K562 (cell line): ENCODE measurements at regions not wholly inside any gene's neighbourhood (a gene's known extent, or its start where the extent isn't known, plus 50 kb on each side); places are given as distances from the start of the nearest gene placed in this dataset.

Experiments
- ATAC-seq: fragments of 200-7000 bp; cut with Tn5 transposase; 3 replicates; pipeline ENCODE4 v1.9.1; 2020; ENCODE audit warnings: moderate library complexity
- BruUV-seq: library from RNA; stranded (reverse); fragments of 400-500 nt; replicated peaks from 2 replicates; lab custom pipeline; 2021; lab: Mats Ljungman, UMichigan
- CTCF ChIA-PET: fragments of 300-600 bp; formaldehyde crosslinking; extraction: SDS; loops from one replicate; lab custom pipeline; 2021; ENCODE audit warnings: low intra/inter-chr PET ratio; lab: Yijun Ruan, JAX
- POLR2A ChIA-PET: fragments of 300-600, 350-650 bp; sonication (Branson Sonifier 250); formaldehyde crosslinking; extraction: SDS; loops from one replicate; lab custom pipeline; 2021; ENCODE audit warnings: antibody characterized with exemption, inconsistent platforms; lab: Yijun Ruan, JAX
- DNase-seq, 4 experiments: peaks; one replicate each; pipeline versions ENCODE4 v3.0.0 to v3.0.0-alpha.2; 2011 to 2018; ENCODE audit warnings: low spot score in 3 of 4, mixed read lengths in 3 of 4; ENCODE audit errors: extremely low read depth in 1 of 4
- FAIRE-seq: peaks from 2 replicates; lab custom pipeline; 2011; peaks lifted over from hg19 to GRCh38; lab: Jason Lieb, UNC
- H2AFZ ChIP-seq: 2 replicates; pipeline ENCODE4 v1.6.0; 2011; ENCODE audit warnings: low read depth, low read length, control low read depth, inconsistent platforms
- H3K27ac ChIP-seq: fragments of 200-600 bp; 3 replicates; pipeline ENCODE4 v1.8.0; 2011; ENCODE audit warnings: low read depth, mild to moderate bottlenecking, control low read depth, inconsistent platforms, low read length, moderate library complexity, mixed read lengths; ENCODE audit errors: extremely low read depth
- H3K27me3 ChIP-seq, 2 experiments: fragments of 300-600 bp in 1 of 2; 2 replicates in 1 of 2; 3 replicates in 1 of 2; pipeline versions ENCODE4 v1.6.0 to v1.8.0; 2011; ENCODE audit warnings: inconsistent platforms in 2 of 2, low read length in 2 of 2, mild to moderate bottlenecking in 1 of 2, mixed read lengths in 1 of 2, moderate library complexity in 1 of 2; ENCODE audit not compliant: control insufficient read depth in 2 of 2, insufficient read depth in 2 of 2
- H3K36me3 ChIP-seq: fragments of 300-600 bp; 3 replicates; pipeline ENCODE4 v1.8.0; 2011; ENCODE audit warnings: mild to moderate bottlenecking, low read length, inconsistent platforms; ENCODE audit not compliant: control insufficient read depth, insufficient read depth
- H3K4me1 ChIP-seq, 2 experiments: fragments of 200-600 bp in 1 of 2; replicated peaks in 1 of 2; 2 replicates in 1 of 2; 3 replicates in 1 of 2; pipeline versions ENCODE4 v1.5.1 to v1.8.0; 2011; ENCODE audit warnings: inconsistent platforms in 2 of 2, low read length in 2 of 2, mild to moderate bottlenecking in 1 of 2, mixed read lengths in 1 of 2, moderate library complexity in 1 of 2; ENCODE audit not compliant: control insufficient read depth in 2 of 2, insufficient read depth in 2 of 2
- H3K4me2 ChIP-seq: 2 replicates; pipeline ENCODE4 v1.6.1; 2011; ENCODE audit warnings: low read length, control low read depth, inconsistent platforms, mixed read lengths; ENCODE audit not compliant: insufficient read depth
- H3K4me3 ChIP-seq: fragments of 200-600 bp; sonication (generic), shearing (Covaris generic); 2 replicates; pipeline ENCODE4 v1.5.1; 2016; ENCODE audit warnings: control low read depth, inconsistent platforms
- H3K79me2 ChIP-seq: fragments of 200-600 bp; 3 replicates; pipeline ENCODE4 v1.8.0; 2011; ENCODE audit warnings: low read length, inconsistent platforms; ENCODE audit not compliant: control insufficient read depth, insufficient read depth
- H3K9ac ChIP-seq, 2 experiments: 2 replicates each; pipeline versions ENCODE4 v1.6.0 to v1.6.1; 2011; ENCODE audit warnings: low read depth in 2 of 2, low read length in 2 of 2, control low read depth in 1 of 2, inconsistent platforms in 1 of 2, mild to moderate bottlenecking in 1 of 2, mixed read lengths in 1 of 2; ENCODE audit not compliant: insufficient read depth in 1 of 2
- H3K9me1 ChIP-seq: one replicate; pipeline ENCODE4 v1.6.0; 2011; ENCODE audit warnings: inconsistent platforms, mild to moderate bottlenecking, low read length, moderate library complexity; ENCODE audit not compliant: control insufficient read depth, insufficient read depth
- H3K9me3 ChIP-seq: replicated peaks from 2 replicates; pipeline ENCODE4 v1.5.1; 2011; ENCODE audit warnings: low read depth, low read length, inconsistent platforms; ENCODE audit not compliant: control insufficient read depth, insufficient read depth
- H4K20me1 ChIP-seq: replicated peaks from 2 replicates; pipeline ENCODE4 v1.6.1; 2011; ENCODE audit warnings: low read length, inconsistent platforms, mixed read lengths; ENCODE audit not compliant: control insufficient read depth, insufficient read depth
- EHMT2 ChIP-seq: fragments of 450-650 bp; IDR thresholded peaks from 2 replicates; pipeline ENCODE4 v1.6.1; 2018; ENCODE audit warnings: antibody characterized with exemption
- GABPA ChIP-seq: fragments of 200-800 bp; sonication (Bioruptor generic); conservative IDR thresholded peaks from 2 replicates; pipeline ENCODE4 v1.6.1; 2016; ENCODE audit warnings: low read depth, missing genetic modification characterization, missing compliant biosample characterization
- KHSRP ChIP-seq: fragments of 450-650 bp; IDR thresholded peaks from 2 replicates; pipeline ENCODE4 v1.6.1; 2017
- MEIS2 ChIP-seq: fragments of 450-650 bp; IDR thresholded peaks from 2 replicates; pipeline ENCODE4 v1.6.1; 2014; ENCODE audit warnings: mild to moderate bottlenecking; ENCODE audit not compliant: partially characterized antibody
- MXI1 ChIP-seq: IDR thresholded peaks from 2 replicates; pipeline ENCODE4 v1.6.1; 2011; ENCODE audit warnings: low read depth, mild to moderate bottlenecking, improper control_type of control experiment, low read length
- PYGO2 ChIP-seq: fragments of 450-650 bp; IDR thresholded peaks from 2 replicates; pipeline ENCODE4 v1.6.1; 2016; ENCODE audit warnings: mild to moderate bottlenecking, missing genetic modification characterization, moderate library complexity, missing compliant biosample characterization
- RCOR1 ChIP-seq, 2 experiments: IDR thresholded peaks; 2 replicates each; pipeline ENCODE4 v1.6.1; 2012; ENCODE audit warnings: low read depth in 2 of 2, low read length in 2 of 2, borderline replicate concordance in 1 of 2, improper control_type of control experiment in 1 of 2
- SAFB ChIP-seq: fragments of 200-400 bp; formaldehyde crosslinking; IDR thresholded peaks from 2 replicates; pipeline ENCODE4 v1.6.1; 2017; ENCODE audit warnings: low read depth, low read length, borderline replicate concordance
- SPI1 ChIP-seq: IDR thresholded peaks from 2 replicates; pipeline ENCODE4 v1.6.1; 2011; ENCODE audit warnings: low read depth, low read length, control low read depth, borderline replicate concordance
- SREBF2 ChIP-seq: sonication (generic); formaldehyde crosslinking; IDR thresholded peaks from 2 replicates; pipeline ENCODE4 v1.4.0; 2020; ENCODE audit warnings: mild to moderate bottlenecking, missing genetic modification reagents
- ZNF766 ChIP-seq: fragments of 200-800 bp; sonication (Bioruptor generic); conservative IDR thresholded peaks from 2 replicates; pipeline ENCODE4 v1.6.1; 2016; ENCODE audit warnings: missing genetic modification characterization, missing compliant biosample characterization
- WGBS: fragments of 100-300 bp; shearing (Covaris generic); methylation state at CpG from one replicate; pipeline ENCODE4 v1.1.6; 2016; ENCODE audit warnings: low coverage, mixed read lengths; ENCODE audit not compliant: insufficient coverage; ENCODE audit errors: missing lambda C conversion rate; 5-methylcytosine and 5-hydroxymethylcytosine counted together
- in situ Hi-C: fragments of 300-500 bp; cut with MboI; formaldehyde crosslinking; loops from 4 replicates; pipeline ENCODE4 v1.15.0; 2018; ENCODE audit warnings: inconsistent platforms, mixed read lengths
- intact Hi-C: fragments of 100-400 bp; cut with micrococcal nuclease; formaldehyde crosslinking; loops from 2 replicates; pipeline ENCODE4 v1.14.2; 2022
- TF ChIP-seq, protein P1 (sequence below): fragments of 450-650 bp; IDR thresholded peaks from 2 replicates; pipeline ENCODE4 v1.6.1; 2014; ENCODE audit warnings: low read depth, mild to moderate bottlenecking, moderate library complexity, borderline replicate concordance
- TF ChIP-seq, protein P2 (sequence below): fragments of 450-650 bp; IDR thresholded peaks from 2 replicates; pipeline ENCODE4 v1.6.1; 2016

DNA sequence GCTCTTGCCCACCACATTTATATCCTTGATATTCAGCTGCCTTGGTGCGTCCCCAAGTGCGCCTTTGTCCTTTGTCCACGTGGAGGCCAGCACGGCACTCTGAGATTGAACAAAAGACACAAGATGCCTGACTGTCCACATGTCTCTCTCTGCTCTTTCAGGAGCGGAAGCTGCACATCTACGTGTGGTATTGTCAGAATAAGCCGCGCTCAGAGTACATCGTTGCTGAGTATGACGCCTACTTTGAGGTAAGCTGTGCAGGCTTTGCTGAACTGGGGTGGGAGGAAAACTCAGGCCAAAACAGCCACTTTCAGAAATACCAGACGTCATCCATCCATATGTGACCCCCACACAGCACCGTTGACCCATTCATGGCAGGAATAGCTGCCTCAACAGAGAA lies 72.0 kb upstream of the UMPS start:
- CTCF ChIA-PET, result no interaction called here
- FAIRE-seq (no peak), DNase-seq (no peak), ATAC-seq (no peak)
- H3K9me1 ChIP-seq, result no peaks in the 10 kb centered on the region
- no peaks in the 10 kb centered on the region for H3K79me2 ChIP-seq
- H3K27me3 ChIP-seq, result no peaks in the 10 kb centered on the region
- 73% methylated on average over 12 of the region's 12 CpGs for WGBS
- BruUV-seq, result no TSS peak
- no peak for TF ChIP-seq RCOR1 (IDR thresholded peaks at IDR 0.05; ENCODE audit: borderline replicate concordance in 1 of 2, low read depth in 2 of 2, low read length in 2 of 2)
- no peaks in the 10 kb centered on the region for H3K9me3 ChIP-seq
- intact Hi-C loops (no loop called here), in situ Hi-C loops (no loop called here)
- H3K4me2 ChIP-seq, result no peak overlapping the region
- H3K4me3 ChIP-seq, result no peak overlapping the region
- POLR2A ChIA-PET, result interaction anchor here (1.5 kb wide), 1 partner anchor 38 kb away, joined by 4 read pairs; no protein-coding TSS in a partner anchor
- no peak overlapping the region for H2AFZ ChIP-seq
- no peaks in the 10 kb centered on the region for H3K36me3 ChIP-seq
- no peak overlapping the region for H3K9ac ChIP-seq
- no peak overlapping the region for H3K27ac ChIP-seq
- H3K4me1 ChIP-seq, result peaks cover 0 to 14% of the 10 kb centered on the region in 2 experiments; a peak in 2 of 5 replicates
- no peaks in the 10 kb centered on the region for H4K20me1 ChIP-seq

DNA sequence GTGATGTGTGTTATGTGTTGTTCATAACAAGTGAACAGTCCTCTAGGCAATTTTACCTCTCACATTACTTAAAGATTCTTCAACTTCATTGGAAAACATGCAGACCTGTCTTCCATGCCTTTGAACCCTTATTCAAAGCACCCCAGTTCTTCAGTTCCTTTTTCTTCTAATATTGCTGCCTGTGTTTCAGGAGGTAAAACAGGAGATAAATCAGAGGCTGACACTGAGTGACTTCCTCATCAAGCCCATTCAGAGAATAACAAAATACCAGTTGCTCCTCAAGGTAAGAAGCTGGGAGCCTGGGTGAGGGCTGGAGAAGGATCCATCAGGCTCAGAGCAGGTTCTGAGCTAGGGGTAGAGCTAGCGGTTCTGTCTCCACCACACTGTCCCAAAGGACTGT lies 71.1 kb upstream of the UMPS start:
- no peak for FAIRE-seq
- Histone ChIP-seq H4K20me1 (no peaks in the 10 kb centered on the region), H3K4me1 (peaks cover 0 to 8% of the 10 kb centered on the region in 2 experiments; a peak in 2 of 5 replicates), H3K4me2 (no peak overlapping the region), H3K27me3 (no peaks in the 10 kb centered on the region), H2AFZ (no peak overlapping the region), H3K9me3 (no peaks in the 10 kb centered on the region), H3K79me2 (no peaks in the 10 kb centered on the region), H3K4me3 (no peak overlapping the region), H3K9ac (no peak overlapping the region), H3K9me1 (no peaks in the 10 kb centered on the region), H3K36me3 (no peaks in the 10 kb centered on the region), H3K27ac (no peak overlapping the region)
- ChIA-PET POLR2A (interaction anchor here (1.5 kb wide), 1 partner anchor 39 kb away, joined by 4 read pairs; no protein-coding TSS in a partner anchor), CTCF (no interaction called here)
- intact Hi-C loops (no loop called here), in situ Hi-C loops (no loop called here)
- no TSS peak for BruUV-seq
- no peak for ATAC-seq
- WGBS, result no CpG with 5 or more reads among the region's 1 CpG
- no peak for DNase-seq
- TF ChIP-seq GABPA (tag) (no peak), SPI1 (0 out of 2 replicates have a peak, but pooled peaks have one; percentile 3), SREBF2 (CRISPR knock-in tag) (no peak), MEIS2 (peak; percentile 62), ZNF766 (CRISPR knock-in tag) (no peak), MXI1 (no peak), SAFB (no peak), KHSRP (no peak), PYGO2 (tag) (no peak), EHMT2 (no peak)
- TF ChIP-seq, protein P1, sequence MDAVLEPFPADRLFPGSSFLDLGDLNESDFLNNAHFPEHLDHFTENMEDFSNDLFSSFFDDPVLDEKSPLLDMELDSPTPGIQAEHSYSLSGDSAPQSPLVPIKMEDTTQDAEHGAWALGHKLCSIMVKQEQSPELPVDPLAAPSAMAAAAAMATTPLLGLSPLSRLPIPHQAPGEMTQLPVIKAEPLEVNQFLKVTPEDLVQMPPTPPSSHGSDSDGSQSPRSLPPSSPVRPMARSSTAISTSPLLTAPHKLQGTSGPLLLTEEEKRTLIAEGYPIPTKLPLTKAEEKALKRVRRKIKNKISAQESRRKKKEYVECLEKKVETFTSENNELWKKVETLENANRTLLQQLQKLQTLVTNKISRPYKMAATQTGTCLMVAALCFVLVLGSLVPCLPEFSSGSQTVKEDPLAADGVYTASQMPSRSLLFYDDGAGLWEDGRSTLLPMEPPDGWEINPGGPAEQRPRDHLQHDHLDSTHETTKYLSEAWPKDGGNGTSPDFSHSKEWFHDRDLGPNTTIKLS, result no peak
- TF ChIP-seq, protein P2, sequence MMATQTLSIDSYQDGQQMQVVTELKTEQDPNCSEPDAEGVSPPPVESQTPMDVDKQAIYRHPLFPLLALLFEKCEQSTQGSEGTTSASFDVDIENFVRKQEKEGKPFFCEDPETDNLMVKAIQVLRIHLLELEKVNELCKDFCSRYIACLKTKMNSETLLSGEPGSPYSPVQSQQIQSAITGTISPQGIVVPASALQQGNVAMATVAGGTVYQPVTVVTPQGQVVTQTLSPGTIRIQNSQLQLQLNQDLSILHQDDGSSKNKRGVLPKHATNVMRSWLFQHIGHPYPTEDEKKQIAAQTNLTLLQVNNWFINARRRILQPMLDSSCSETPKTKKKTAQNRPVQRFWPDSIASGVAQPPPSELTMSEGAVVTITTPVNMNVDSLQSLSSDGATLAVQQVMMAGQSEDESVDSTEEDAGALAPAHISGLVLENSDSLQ, result peak; percentile 71
